GM18873 (cell line): ENCODE measurements at regions not wholly inside any gene's neighbourhood (a gene's known extent, or its start where the extent isn't known, plus 50 kb on each side); places are given as distances from the start of the nearest gene placed in this dataset.

Experiments
- ATAC-seq: cut with Tn5 transposase; IDR thresholded peaks from one replicate; pipeline ENCODE4 v1.9.1; 2021; ENCODE audit warnings: mild to moderate bottlenecking, moderate library complexity, moderate number of reproducible peaks; ENCODE audit not compliant: unreplicated experiment, low FRiP score

- ATAC-seq = no peak
Observed at GRCh38 chr17:56735842-56736241, 97.9 kb downstream of the C17orf67 start.

GRCh38 chr17:56737421-56738161 lies 96.1 kb downstream of the C17orf67 start:
- no peak for ATAC-seq

DNA sequence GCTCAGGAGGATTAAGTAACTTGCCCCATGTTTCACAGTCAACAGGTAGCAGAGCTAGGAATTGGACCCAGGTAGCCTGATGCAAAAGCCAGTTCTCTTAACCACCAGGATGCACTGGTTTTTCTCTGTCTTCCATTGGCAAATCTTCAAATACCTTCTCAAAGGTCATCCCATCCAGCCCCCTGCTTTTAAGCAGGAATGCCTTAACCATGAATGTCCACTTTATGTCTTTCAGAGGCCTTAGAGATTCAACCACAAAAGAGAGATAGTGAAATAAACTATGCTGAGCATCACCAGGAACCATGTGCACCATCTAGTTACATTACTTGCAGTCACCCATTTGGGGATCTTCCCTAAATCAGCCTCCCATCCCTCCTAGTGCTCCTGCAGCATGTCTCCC lies 94.3 kb downstream of the C17orf67 start:
- no peak for ATAC-seq

DNA sequence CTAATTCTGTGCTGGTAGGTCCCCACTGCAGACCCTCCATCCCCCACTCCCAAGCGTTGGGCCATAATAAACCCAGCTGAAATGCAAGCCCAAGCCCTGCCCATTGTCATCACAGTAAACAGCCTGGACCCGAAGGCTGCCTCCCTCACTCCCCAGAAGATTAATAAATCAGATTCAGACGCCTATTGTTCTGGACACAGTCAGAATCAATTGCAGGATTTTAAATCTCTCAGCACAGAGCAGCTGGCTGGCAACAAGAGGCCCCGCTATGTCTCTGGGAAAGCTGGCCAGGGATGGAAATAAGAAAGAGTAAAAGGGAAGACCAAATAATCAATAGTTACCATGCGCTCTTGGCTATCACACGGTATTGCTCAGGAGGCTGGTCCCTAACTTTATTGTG lies 93.9 kb downstream of the C17orf67 start:
- ATAC-seq = no peak

- no peak for ATAC-seq
Observed at GRCh38 chr17:56740481-56740880, 93.2 kb downstream of the C17orf67 start.
